ENCODE measurements at regions not wholly inside any gene's neighbourhood (a gene's known extent, or its start where the extent isn't known, plus 50 kb on each side); places are given as distances from the start of the nearest gene placed in this dataset.

DNA sequence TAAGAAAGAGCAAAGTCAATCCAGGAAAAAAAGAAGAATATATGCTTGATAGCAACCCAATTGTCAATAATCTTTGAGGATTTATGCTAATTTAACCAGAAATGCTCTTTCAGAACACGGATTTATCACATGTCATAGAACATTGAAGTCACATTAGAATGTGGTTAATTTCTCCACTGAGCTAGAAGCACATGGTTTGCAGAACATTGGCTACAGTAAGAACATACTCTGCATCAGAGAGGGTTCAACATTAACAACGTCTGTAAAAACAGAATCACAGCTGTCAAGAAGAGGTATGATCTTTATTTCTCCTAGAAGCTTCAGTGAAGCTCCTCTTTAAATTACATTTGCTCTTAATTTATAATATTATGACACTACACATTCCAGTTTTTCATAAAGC is 619.7 kb upstream of the AGTR1 start:
- TF ChIP-seq CTCF (IDR thresholded peaks at IDR 0.05; ENCODE audit: insufficient read depth, low read length, poor library complexity, severe bottlenecking) (no peak), EZH2phosphoT487 (conservative IDR thresholded peaks at IDR 0.05; ENCODE audit: low read length) (no peak)
